Fibroblast of lung (primary cell): ENCODE measurements at regions not wholly inside any gene's neighbourhood (a gene's known extent, or its start where the extent isn't known, plus 50 kb on each side); places are given as distances from the start of the nearest gene placed in this dataset.

ENCODE experiments used
- DNase-seq, 2 donors: peaks; one replicate each; pipeline versions ENCODE4 v3.0.0 to v3.0.0-alpha.2; 2010; ENCODE audit warnings: low read depth in 2 of 2
- H2AFZ ChIP-seq: 2 replicates; pipeline ENCODE4 v1.5.1; 2012; ENCODE audit warnings: low read length, control low read depth, inconsistent platforms
- H3K27ac ChIP-seq: 2 replicates; pipeline ENCODE4 v1.5.1; 2011; ENCODE audit warnings: low read length, control low read depth; ENCODE audit not compliant: insufficient read depth
- H3K27me3 ChIP-seq: 2 replicates; pipeline ENCODE4 v1.5.1; 2011; ENCODE audit warnings: mild to moderate bottlenecking, low read length; ENCODE audit not compliant: control insufficient read depth, insufficient read depth
- H3K36me3 ChIP-seq: 2 replicates; pipeline ENCODE4 v1.5.1; 2011; ENCODE audit warnings: low read length; ENCODE audit not compliant: control insufficient read depth, insufficient read depth
- H3K4me1 ChIP-seq: 2 replicates; pipeline ENCODE4 v1.5.1; 2011; ENCODE audit warnings: low read length; ENCODE audit not compliant: control insufficient read depth, insufficient read depth; ENCODE audit errors: extremely low read depth
- H3K4me2 ChIP-seq: 2 replicates; pipeline ENCODE4 v1.5.1; 2011; ENCODE audit warnings: low read length, control low read depth; ENCODE audit not compliant: insufficient read depth; ENCODE audit errors: extremely low read depth
- H3K4me3 ChIP-seq, 4 experiments: fragments of 200-600 bp in 1 of 4; sonication (generic) in 1 of 4; replicated peaks in 1 of 4; 2 replicates each; pipeline ENCODE4 v1.5.1; 2011 to 2016; ENCODE audit warnings: low read length in 4 of 4, low read depth in 3 of 4, mild to moderate bottlenecking in 3 of 4, control low read depth in 2 of 4, inconsistent platforms in 1 of 4, mixed read lengths in 1 of 4; ENCODE audit not compliant: insufficient read depth in 1 of 4; ENCODE audit errors: control extremely low read depth in 1 of 4
- H3K79me2 ChIP-seq: 2 replicates; pipeline ENCODE4 v1.5.1; 2012; ENCODE audit warnings: mild to moderate bottlenecking, low read length, inconsistent platforms; ENCODE audit not compliant: control insufficient read depth, insufficient read depth
- H3K9ac ChIP-seq: 2 replicates; pipeline ENCODE4 v1.5.1; 2011; ENCODE audit warnings: mild to moderate bottlenecking, low read length, control low read depth; ENCODE audit not compliant: insufficient read depth
- H3K9me3 ChIP-seq: 2 replicates; pipeline ENCODE4 v1.5.1; 2012; ENCODE audit warnings: low read depth, low read length; ENCODE audit not compliant: control insufficient read depth, insufficient read depth
- H4K20me1 ChIP-seq: 2 replicates; pipeline ENCODE4 v1.5.1; 2011; ENCODE audit warnings: low read length; ENCODE audit not compliant: control insufficient read depth, insufficient read depth; ENCODE audit errors: extremely low read depth
- EZH2 ChIP-seq: IDR thresholded peaks from 2 replicates; pipeline ENCODE4 v1.5.1; 2012; ENCODE audit warnings: low read length, control low read depth, mild to moderate bottlenecking; ENCODE audit errors: missing control alignments
- TF ChIP-seq, protein P1 (sequence below), 2 donors: IDR thresholded peaks in 1 of 2; conservative IDR thresholded peaks in 1 of 2; 1 replicate in 1 of 2; 2 replicates in 1 of 2; pipeline ENCODE4 v1.5.1; 2011 to 2012; ENCODE audit warnings: low read length in 2 of 2, control low read depth in 1 of 2, inconsistent platforms in 1 of 2, low read depth in 1 of 2, mild to moderate bottlenecking in 1 of 2

GRCh38 chr10:121680879-121681655 lies 82.8 kb upstream of the FGFR2 start:
- H3K27me3 ChIP-seq: no peaks in the 10 kb centered on the region
- H2AFZ ChIP-seq: no peak overlapping the region
- TF ChIP-seq, protein P1, sequence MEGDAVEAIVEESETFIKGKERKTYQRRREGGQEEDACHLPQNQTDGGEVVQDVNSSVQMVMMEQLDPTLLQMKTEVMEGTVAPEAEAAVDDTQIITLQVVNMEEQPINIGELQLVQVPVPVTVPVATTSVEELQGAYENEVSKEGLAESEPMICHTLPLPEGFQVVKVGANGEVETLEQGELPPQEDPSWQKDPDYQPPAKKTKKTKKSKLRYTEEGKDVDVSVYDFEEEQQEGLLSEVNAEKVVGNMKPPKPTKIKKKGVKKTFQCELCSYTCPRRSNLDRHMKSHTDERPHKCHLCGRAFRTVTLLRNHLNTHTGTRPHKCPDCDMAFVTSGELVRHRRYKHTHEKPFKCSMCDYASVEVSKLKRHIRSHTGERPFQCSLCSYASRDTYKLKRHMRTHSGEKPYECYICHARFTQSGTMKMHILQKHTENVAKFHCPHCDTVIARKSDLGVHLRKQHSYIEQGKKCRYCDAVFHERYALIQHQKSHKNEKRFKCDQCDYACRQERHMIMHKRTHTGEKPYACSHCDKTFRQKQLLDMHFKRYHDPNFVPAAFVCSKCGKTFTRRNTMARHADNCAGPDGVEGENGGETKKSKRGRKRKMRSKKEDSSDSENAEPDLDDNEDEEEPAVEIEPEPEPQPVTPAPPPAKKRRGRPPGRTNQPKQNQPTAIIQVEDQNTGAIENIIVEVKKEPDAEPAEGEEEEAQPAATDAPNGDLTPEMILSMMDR (conservative IDR thresholded peaks at IDR 0.05 in 1 of 2, IDR thresholded peaks at IDR 0.05 in 1 of 2; ENCODE audit: low read depth in 1 of 2, low read length in 2 of 2): no peak
- TF ChIP-seq EZH2: no peak

DNA sequence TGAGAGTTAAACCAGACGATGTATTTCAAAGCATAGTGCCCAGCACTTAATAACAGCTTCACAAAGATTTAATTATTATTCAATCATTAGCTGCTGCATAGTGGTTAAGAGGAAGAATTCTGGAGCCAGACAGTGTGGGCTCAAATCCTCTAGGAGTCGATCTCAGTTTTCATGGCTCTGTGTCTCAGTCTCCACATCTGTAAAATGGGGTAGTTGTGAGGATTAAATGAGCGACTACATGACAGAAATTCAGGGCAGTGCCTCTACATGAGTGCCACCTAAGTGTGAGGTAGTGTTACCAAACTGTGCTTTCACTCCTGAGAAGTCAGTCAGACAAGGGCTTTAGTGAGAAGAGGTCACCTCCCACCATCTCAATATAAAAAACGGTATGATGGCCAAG lies 81.7 kb upstream of the FGFR2 start:
- no peak for DNase-seq
- no peak overlapping the region for H3K4me3 ChIP-seq
- no peak for TF ChIP-seq EZH2
- TF ChIP-seq, protein P1 (conservative IDR thresholded peaks at IDR 0.05 in 1 of 2, IDR thresholded peaks at IDR 0.05 in 1 of 2; ENCODE audit: low read depth in 1 of 2, low read length in 2 of 2): no peak
- no peaks in the 10 kb centered on the region for H4K20me1 ChIP-seq
- H3K4me2 ChIP-seq: no peak overlapping the region
- no peaks in the 10 kb centered on the region for H3K9me3 ChIP-seq
- no peak overlapping the region for H3K9ac ChIP-seq
- no peaks in the 10 kb centered on the region for H3K27me3 ChIP-seq
- H2AFZ ChIP-seq: no peak overlapping the region
- no peaks in the 10 kb centered on the region for H3K4me1 ChIP-seq
- no peaks in the 10 kb centered on the region for H3K79me2 ChIP-seq
- H3K27ac ChIP-seq: no peak overlapping the region
- no peaks in the 10 kb centered on the region for H3K36me3 ChIP-seq

More at GRCh38 chr10:121680879-121681655, 82.8 kb upstream of the FGFR2 start:
- no peak overlapping the region for H3K9ac ChIP-seq
- DNase-seq: no peak
- no peak overlapping the region for H3K27ac ChIP-seq
- H3K79me2 ChIP-seq: no peaks in the 10 kb centered on the region
- H3K4me1 ChIP-seq: no peaks in the 10 kb centered on the region
- H3K9me3 ChIP-seq: no peaks in the 10 kb centered on the region
- H4K20me1 ChIP-seq: no peaks in the 10 kb centered on the region
- H3K36me3 ChIP-seq: no peaks in the 10 kb centered on the region
- H3K4me2 ChIP-seq: no peak overlapping the region
- no peak overlapping the region for H3K4me3 ChIP-seq

DNA sequence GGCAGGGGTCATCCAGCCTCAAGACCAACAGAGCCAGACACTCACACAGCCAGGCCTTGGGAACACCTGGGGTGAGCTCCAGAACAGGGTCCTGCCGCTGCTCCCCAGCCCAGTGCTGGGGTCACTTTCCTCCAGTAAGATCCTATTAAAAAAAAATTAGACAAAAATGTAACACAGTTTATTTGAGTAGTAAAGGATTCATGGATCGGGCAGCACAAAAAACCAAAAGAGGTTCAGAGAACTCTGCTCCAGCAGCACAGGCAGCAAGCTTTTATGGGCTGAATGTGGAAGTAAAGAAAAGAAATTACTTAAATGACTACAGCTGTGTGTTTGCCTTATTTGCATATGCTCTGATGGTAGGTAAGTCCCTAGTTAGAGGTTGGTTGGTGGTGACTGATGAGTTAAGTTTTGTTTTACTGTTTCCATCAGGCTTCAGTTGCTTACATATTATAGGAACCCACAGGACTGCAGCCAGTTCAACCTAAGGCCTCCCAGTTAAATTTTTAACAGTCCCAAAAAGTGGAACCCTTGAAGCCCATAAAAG lies 80.5 kb upstream of the FGFR2 start:
- H3K9ac ChIP-seq: no peak overlapping the region
- H3K4me3 ChIP-seq: no peak overlapping the region
- no peak overlapping the region for H3K27ac ChIP-seq
- no peaks in the 10 kb centered on the region for H4K20me1 ChIP-seq
- H3K9me3 ChIP-seq: no peaks in the 10 kb centered on the region
- no peaks in the 10 kb centered on the region for H3K79me2 ChIP-seq
- H3K4me1 ChIP-seq: no peaks in the 10 kb centered on the region
- H2AFZ ChIP-seq: no peak overlapping the region
- H3K27me3 ChIP-seq: no peaks in the 10 kb centered on the region
- H3K36me3 ChIP-seq: no peaks in the 10 kb centered on the region
- no peak for TF ChIP-seq EZH2
- TF ChIP-seq, protein P1 (conservative IDR thresholded peaks at IDR 0.05 in 1 of 2, IDR thresholded peaks at IDR 0.05 in 1 of 2; ENCODE audit: low read depth in 1 of 2, low read length in 2 of 2): no peak
- DNase-seq: no peak
- no peak overlapping the region for H3K4me2 ChIP-seq
